Endothelial cell of umbilical vein (primary cell): ENCODE measurements at regions not wholly inside any gene's neighbourhood (a gene's known extent, or its start where the extent isn't known, plus 50 kb on each side); places are given as distances from the start of the nearest gene placed in this dataset.
A peak's percentile ranks its signal among the peaks of the same experiment; 100 is the strongest.

ENCODE experiments used
- BruUV-seq: library from RNA; stranded (reverse); fragments of 400-500 nt; replicated peaks from 2 replicates; lab custom pipeline; 2021; lab: Mats Ljungman, UMichigan
- CTCF ChIA-PET: fragments of 300-600, 350-600 bp; sonication (Branson Sonifier 250); formaldehyde crosslinking; loops from one replicate; lab custom pipeline; 2021; ENCODE audit warnings: antibody characterized with exemption, inconsistent platforms; lab: Charles Lee
- POLR2A ChIA-PET: fragments of 300-600, 350-600 bp; sonication (Branson Sonifier 250); formaldehyde crosslinking; loops from one replicate; lab custom pipeline; 2021; ENCODE audit warnings: antibody characterized with exemption, inconsistent platforms; lab: Charles Lee
- DNase-seq: peaks from one replicate; pipeline ENCODE4 v3.0.0-alpha.2; 2011; ENCODE audit warnings: low read depth, low spot score
- FAIRE-seq: peaks from 2 replicates; lab custom pipeline; 2011; peaks lifted over from hg19 to GRCh38; lab: Jason Lieb, UNC
- H2AFZ ChIP-seq: 2 replicates; pipeline ENCODE4 v1.6.0; 2012; ENCODE audit warnings: low read depth, low read length, control low read depth, inconsistent platforms
- H3K27ac ChIP-seq: 2 replicates; pipeline ENCODE4 v1.5.1; 2011; ENCODE audit warnings: low read depth, mild to moderate bottlenecking, control low read depth, low read length, moderate library complexity; ENCODE audit not compliant: insufficient read depth
- H3K27me3 ChIP-seq, 2 experiments: 2 replicates each; pipeline versions ENCODE4 v1.6.0 to v1.6.1; 2011; ENCODE audit warnings: low read length in 2 of 2, mixed read lengths in 1 of 2; ENCODE audit not compliant: control insufficient read depth in 2 of 2, insufficient read depth in 2 of 2
- H3K36me3 ChIP-seq, 2 experiments: 2 replicates in 1 of 2; 3 replicates in 1 of 2; pipeline ENCODE4 v1.5.1; 2011; ENCODE audit warnings: low read length in 2 of 2, mild to moderate bottlenecking in 1 of 2, moderate library complexity in 1 of 2; ENCODE audit not compliant: control insufficient read depth in 2 of 2, insufficient read depth in 2 of 2; ENCODE audit errors: extremely low read depth in 1 of 2
- H3K4me1 ChIP-seq: 3 replicates; pipeline ENCODE4 v1.5.1; 2011; ENCODE audit warnings: mild to moderate bottlenecking, low read length; ENCODE audit not compliant: control insufficient read depth, insufficient read depth; ENCODE audit errors: extremely low read depth
- H3K4me2 ChIP-seq: 2 replicates; pipeline ENCODE4 v1.6.1; 2011; ENCODE audit warnings: low read length, control low read depth, mixed read lengths; ENCODE audit not compliant: insufficient read depth
- H3K4me3 ChIP-seq, 3 experiments: fragments of 200-600 bp in 1 of 3; sonication (generic), shearing (Covaris generic) in 1 of 3; replicated peaks in 1 of 3; 2 replicates each; pipeline ENCODE4 v1.5.1; 2011 to 2016; ENCODE audit warnings: control low read depth in 3 of 3, low read length in 3 of 3, mild to moderate bottlenecking in 2 of 3, inconsistent platforms in 1 of 3, low read depth in 1 of 3, moderate library complexity in 1 of 3; ENCODE audit not compliant: insufficient read depth in 1 of 3
- H3K79me2 ChIP-seq: 2 replicates; pipeline ENCODE4 v1.6.0; 2012; ENCODE audit warnings: low read length, inconsistent platforms; ENCODE audit not compliant: control insufficient read depth, insufficient read depth
- H3K9ac ChIP-seq: replicated peaks from 2 replicates; pipeline ENCODE3; 2011; ENCODE audit warnings: low read length, control low read depth; ENCODE audit not compliant: insufficient read depth; ENCODE audit errors: extremely low read depth
- H3K9me1 ChIP-seq: replicated peaks from 3 replicates; pipeline ENCODE4 v1.6.0; 2011; ENCODE audit warnings: mild to moderate bottlenecking, low read length; ENCODE audit not compliant: control insufficient read depth, insufficient read depth; ENCODE audit errors: extremely low read depth
- H3K9me3 ChIP-seq: replicated peaks from 2 replicates; pipeline ENCODE4 v1.5.1; 2012; ENCODE audit warnings: low read length, inconsistent platforms; ENCODE audit not compliant: control insufficient read depth, insufficient read depth
- H4K20me1 ChIP-seq: replicated peaks from 2 replicates; pipeline ENCODE3; 2011; ENCODE audit warnings: mild to moderate bottlenecking, low read length; ENCODE audit not compliant: control insufficient read depth, insufficient read depth; ENCODE audit errors: extremely low read depth
- CTCF ChIP-seq, 2 donors: IDR thresholded peaks; 1 replicate in 1 of 2; 2 replicates in 1 of 2; pipeline ENCODE4 v1.5.1; 2011; ENCODE audit warnings: low read length in 2 of 2, mild to moderate bottlenecking in 2 of 2, moderate library complexity in 2 of 2, control low read depth in 1 of 2, inconsistent platforms in 1 of 2, low read depth in 1 of 2; ENCODE audit not compliant: insufficient read depth in 1 of 2; ENCODE audit errors: extremely low read depth in 1 of 2
- EZH2 ChIP-seq: IDR thresholded peaks from 2 replicates; pipeline ENCODE4 v1.6.1; 2012; ENCODE audit warnings: borderline replicate concordance, low read depth, mild to moderate bottlenecking, moderate library complexity, low read length, inconsistent platforms; ENCODE audit not compliant: severe bottlenecking
- FOS ChIP-seq: IDR thresholded peaks from 2 replicates; pipeline ENCODE4 v1.6.1; 2011; ENCODE audit warnings: mild to moderate bottlenecking, low read length, moderate library complexity, borderline replicate concordance; ENCODE audit not compliant: insufficient read depth
- GATA2 ChIP-seq: IDR thresholded peaks from 2 replicates; pipeline ENCODE4 v1.7.0; 2011; ENCODE audit warnings: low read depth, mild to moderate bottlenecking, moderate library complexity, mixed read lengths, low read length; ENCODE audit not compliant: insufficient read length, insufficient read depth
- JUN ChIP-seq: IDR thresholded peaks from 2 replicates; pipeline ENCODE4 v1.6.1; 2011; ENCODE audit warnings: borderline replicate concordance, low read depth; ENCODE audit not compliant: insufficient read length, insufficient read depth
- MAX ChIP-seq: IDR thresholded peaks from 2 replicates; pipeline ENCODE4 v1.6.1; 2011; ENCODE audit not compliant: insufficient read depth, insufficient read length
- MYC ChIP-seq: IDR thresholded peaks from one replicate; pipeline ENCODE4 v1.6.1; 2011; ENCODE audit warnings: mild to moderate bottlenecking, low read depth, low read length
- POLR2A ChIP-seq: IDR thresholded peaks from 2 replicates; pipeline ENCODE4 v1.6.1; 2012; ENCODE audit warnings: low read depth, mild to moderate bottlenecking, control low read depth, low read length
- POLR2AphosphoS5 ChIP-seq: IDR thresholded peaks from 2 replicates; pipeline ENCODE4 v1.6.1; 2012; ENCODE audit warnings: low read depth, mild to moderate bottlenecking, control low read depth, low read length, moderate library complexity; ENCODE audit not compliant: insufficient read depth
- dilution Hi-C: fragments of 300-500 bp; cut with MboI; formaldehyde crosslinking; loops from one replicate; pipeline ENCODE4 v1.15.0; 2019; ENCODE audit warnings: low sequenced_read_pairs; ENCODE audit not compliant: extremely low pct_ligation_motif_present
- intact Hi-C: fragments of 100-400 bp; cut with micrococcal nuclease; formaldehyde crosslinking; loops from one replicate; pipeline ENCODE4 v1.10.0; 2022

GRCh38 chrX:26789751-26790150 lies 573.8 kb downstream of the MAGEB5 start:
- Histone ChIP-seq H4K20me1 (no peaks in the 10 kb centered on the region), H3K4me2 (peak overlapping the region; percentile 36), H3K4me3 (no peak overlapping the region), H3K36me3 (no peaks in the 10 kb centered on the region), H3K4me1 (peaks cover 33% of the 10 kb centered on the region), H3K9me3 (no peaks in the 10 kb centered on the region), H3K9me1 (no peaks in the 10 kb centered on the region), H3K27ac (peak overlapping the region; percentile 91), H3K9ac (peak overlapping the region; percentile 65), H2AFZ (no peak overlapping the region), H3K79me2 (no peaks in the 10 kb centered on the region), H3K27me3 (no peaks in the 10 kb centered on the region)
- dilution Hi-C loops: no loop called here
- intact Hi-C loops: loop anchor here (2.0 to 10.0 kb wide), 7 partner anchors 343 to 1613 kb away; no protein-coding TSS in a partner anchor
- CTCF ChIA-PET: interaction anchor here (1.2 to 1.6 kb wide), 2 partner anchors 59 to 231 kb away, joined by 3 read pairs; no protein-coding TSS in a partner anchor
- POLR2A ChIA-PET: no interaction called here
- FAIRE-seq (peak; percentile 77), DNase-seq (peak; percentile 74)
- no TSS peak for BruUV-seq
- TF ChIP-seq MAX (no peak), GATA2 (peak; percentile 30)

GRCh38 chrX:26788402-26788998 lies 572.5 kb downstream of the MAGEB5 start:
- Histone ChIP-seq H3K27me3 (no peaks in the 10 kb centered on the region), H3K9me3 (no peaks in the 10 kb centered on the region), H3K4me2 (peak overlapping the region; percentile 55), H3K79me2 (no peaks in the 10 kb centered on the region), H3K4me3 (no peak overlapping the region), H3K9me1 (no peaks in the 10 kb centered on the region), H3K36me3 (no peaks in the 10 kb centered on the region), H3K9ac (peak overlapping the region; percentile 65), H3K27ac (peak overlapping the region; percentile 91), H2AFZ (no peak overlapping the region), H4K20me1 (no peaks in the 10 kb centered on the region), H3K4me1 (peaks cover 42% of the 10 kb centered on the region)
- FAIRE-seq: peak; percentile 72
- ChIA-PET POLR2A (no interaction called here), CTCF (interaction anchor here (1.0 to 1.5 kb wide), 5 partner anchors 63 to 831 kb away, joined by 3 to 4 read pairs (median 3); no protein-coding TSS in a partner anchor)
- dilution Hi-C loops (no loop called here), intact Hi-C loops (loop anchor here (1.0 to 10.0 kb wide), 13 partner anchors 64 to 1614 kb away; no protein-coding TSS in a partner anchor)
- TF ChIP-seq POLR2AphosphoS5 (no peak), POLR2A (peak; percentile 39), JUN (peak; percentile 78), CTCF (IDR thresholded peaks at IDR 0.05; ENCODE audit: extremely low read depth in 1 of 2, insufficient read depth in 1 of 2, low read depth in 1 of 2, low read length in 2 of 2) (no peak), GATA2 (peak; percentile 65), MYC (no peak), FOS (peak; percentile 58), EZH2 (no peak), MAX (no peak)
- DNase-seq: peak; percentile 88
- BruUV-seq: no TSS peak
